ENCODE measurements at regions not wholly inside any gene's neighbourhood (a gene's known extent, or its start where the extent isn't known, plus 50 kb on each side); places are given as distances from the start of the nearest gene placed in this dataset. TPM values are rescaled to one million over a fixed set of nuclear protein-coding genes. Genes with fewer than 3 reads are reported as not detected.

- Histone ChIP-seq H3K4me1 (peaks cover 48% of the 10 kb centered on the region), H3K27me3 (no peaks in the 10 kb centered on the region), H3K36me3 (replicated peaks in 1 of 2; ENCODE audit: insufficient read depth in 1 of 2, low read depth in 2 of 2) (no peaks in the 10 kb centered on the region), H3K9me3 (no peaks in the 10 kb centered on the region), H3K4me3 (peak overlapping the region; percentile 55 to 65), H3K27ac (peak overlapping the region; percentile 92 to 99 (median 97))
- ATAC-seq (peak; percentile 87), DNase-seq (peak; percentile 95 to 97 (median 96))
- intact Hi-C loops (cut with DNase I): no loop called here
- WGBS, 2 donors: 0 to 1% methylated on average over 27 to 59 of the region's 62 CpGs
- TF ChIP-seq CTCF (IDR thresholded peaks at IDR 0.05) (peak; percentile 4 to 73 (median 45)), POLR2A (IDR thresholded peaks at IDR 0.05) (peak; percentile 84 to 94 (median 93))
Observed at GRCh38 chr6:4018171-4018923, 60.6 kb downstream of the FAM217A start.

Small RNA genes lying in the stretch of these regions (small RNA-seq; reads per million reads assigned to genes)
- gene AL590004.1: not detected
